Choroid plexus epithelial cell (primary cell): ENCODE measurements at regions not wholly inside any gene's neighbourhood (a gene's known extent, or its start where the extent isn't known, plus 50 kb on each side); places are given as distances from the start of the nearest gene placed in this dataset.

Experiments used
- DNase-seq: peaks from one replicate; pipeline ENCODE4 v3.0.0-alpha.2; 2010; ENCODE audit warnings: low read depth
- H3K4me3 ChIP-seq: 2 replicates; pipeline ENCODE4 v1.5.1; 2011; ENCODE audit warnings: low read depth, mild to moderate bottlenecking, control low read depth, low read length, moderate library complexity
- CTCF ChIP-seq: conservative IDR thresholded peaks from 2 replicates; pipeline ENCODE4 v1.5.1; 2011; ENCODE audit warnings: low read depth, mild to moderate bottlenecking, control low read depth, inconsistent platforms, low read length, moderate library complexity

GRCh38 chr4:30836231-30836630 lies 116.1 kb downstream of the PCDH7 start:
- TF ChIP-seq CTCF: no peak
- H3K4me3 ChIP-seq: no peak overlapping the region
- peak; percentile 65 for DNase-seq

- peak; percentile 19 for DNase-seq
- no peak overlapping the region for H3K4me3 ChIP-seq
- TF ChIP-seq CTCF: no peak
Measured at GRCh38 chr4:30837131-30837539, 117.0 kb downstream of the PCDH7 start.

GRCh38 chr4:30837861-30838260 lies 117.7 kb downstream of the PCDH7 start:
- TF ChIP-seq CTCF: no peak
- H3K4me3 ChIP-seq: no peak overlapping the region
- no peak for DNase-seq

- DNase-seq: no peak
- TF ChIP-seq CTCF: no peak
- no peak overlapping the region for H3K4me3 ChIP-seq
Measured at GRCh38 chr4:30838331-30838730, 118.2 kb downstream of the PCDH7 start.

GRCh38 chr4:30839583-30840520 lies 119.7 kb downstream of the PCDH7 start:
- DNase-seq: peak; percentile 57
- H3K4me3 ChIP-seq: no peak overlapping the region
- no peak for TF ChIP-seq CTCF

GRCh38 chr4:30840571-30840970 lies 120.4 kb downstream of the PCDH7 start:
- DNase-seq: peak; percentile 32
- no peak for TF ChIP-seq CTCF
- H3K4me3 ChIP-seq: no peak overlapping the region

GRCh38 chr4:30842142-30842541 lies 122.0 kb downstream of the PCDH7 start:
- no peak for DNase-seq
- no peak for TF ChIP-seq CTCF
- no peak overlapping the region for H3K4me3 ChIP-seq
